Body of pancreas (tissue), 4 donors: ENCODE measurements at regions not wholly inside any gene's neighbourhood (a gene's known extent, or its start where the extent isn't known, plus 50 kb on each side); places are given as distances from the start of the nearest gene placed in this dataset.

Source experiments
- CTCF ChIP-seq, 7 experiments: fragments of 450-650 bp in 4 of 7; fragments of 200-600 bp in 3 of 7; sonication (generic) in 3 of 7; IDR thresholded peaks; one replicate each; pipeline ENCODE4 v1.5.1; 2016 to 2019; ENCODE audit warnings: antibody characterized with exemption in 7 of 7
- POLR2A ChIP-seq, 3 donors: fragments of 450-650 bp; IDR thresholded peaks; one replicate each; pipeline ENCODE4 v1.6.1; 2016; ENCODE audit warnings: antibody characterized with exemption in 3 of 3, mild to moderate bottlenecking in 2 of 3

GRCh38 chrX:37918168-37918567, 70.8 kb upstream of the DYNLT3 start:
- TF ChIP-seq CTCF (IDR thresholded peaks at IDR 0.05) (no peak), POLR2A (IDR thresholded peaks at IDR 0.05) (no peak)
